Activated CD4-positive, alpha-beta T cell treated with anti-CD3 and anti-CD28 coated beads, Interleukin-2, amount 50 U/mL, for 4 hours (primary cell): ENCODE measurements at regions not wholly inside any gene's neighbourhood (a gene's known extent, or its start where the extent isn't known, plus 50 kb on each side); places are given as distances from the start of the nearest gene placed in this dataset.
"Not testable (repeated sequence)": the region's sequence is repeated elsewhere in the genome, so short reads cannot be mapped to it uniquely, and the experiment has no call there.

ENCODE experiments used
- DNase-seq, 2 experiments: peaks; one replicate each; pipeline ENCODE4 v3.0.0-alpha.2; 2020

DNA sequence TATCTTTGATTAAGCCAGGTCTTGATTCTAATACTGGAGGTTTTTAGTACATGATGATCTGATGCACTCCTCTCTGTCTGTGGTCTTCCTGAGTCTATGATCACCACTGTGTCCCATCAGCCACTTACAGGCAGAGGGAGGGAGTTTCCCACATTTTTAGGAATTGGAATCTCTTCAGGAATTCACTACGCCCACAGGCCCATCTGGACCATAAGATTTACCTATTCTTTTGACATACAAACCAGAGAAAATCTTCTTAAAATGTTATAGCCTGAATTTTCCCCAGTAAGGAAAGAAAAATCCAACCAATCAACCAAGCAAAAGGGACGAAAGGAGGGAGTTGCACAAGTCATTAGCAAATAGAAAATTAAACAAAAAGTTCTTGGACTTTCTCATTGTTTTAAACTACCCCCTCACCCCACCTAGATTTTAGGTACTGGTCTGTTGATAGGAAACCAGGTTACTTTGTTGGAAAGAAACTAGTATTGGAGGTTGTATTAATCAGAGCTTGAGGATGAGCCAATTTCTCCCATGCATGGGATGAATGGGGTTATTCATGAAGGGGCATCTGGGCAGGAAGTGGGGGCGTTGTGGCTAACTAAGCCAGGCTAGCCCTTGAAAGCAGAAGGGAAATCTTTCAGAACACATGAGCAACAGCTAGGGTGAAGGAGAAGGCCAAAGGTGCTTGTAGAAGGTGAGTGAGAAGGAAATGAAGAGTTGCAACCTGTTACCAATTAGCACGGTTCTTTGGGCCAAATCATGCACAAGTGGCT lies 328.2 kb upstream of the MEX3C start:
- DNase-seq, result no peak

DNA sequence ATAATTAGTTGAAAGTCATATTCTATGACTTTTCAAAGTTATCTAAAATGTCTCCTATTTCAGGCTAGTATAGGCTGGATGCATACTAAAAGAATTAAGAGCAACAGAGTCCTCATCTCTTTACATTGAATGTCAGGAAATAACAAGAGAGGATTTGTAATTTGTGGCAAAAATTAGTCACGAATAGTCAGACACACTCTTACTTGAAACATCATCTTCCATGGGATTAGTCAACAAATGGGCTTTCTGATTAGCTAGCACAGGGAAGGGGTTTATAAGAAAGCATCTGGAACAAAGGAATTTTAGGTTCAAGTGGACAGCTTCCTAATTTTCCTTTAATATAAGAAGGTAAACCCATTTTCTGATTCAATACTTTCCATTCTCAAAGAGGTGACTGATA lies 330.3 kb upstream of the MEX3C start:
- no peak for DNase-seq

DNA sequence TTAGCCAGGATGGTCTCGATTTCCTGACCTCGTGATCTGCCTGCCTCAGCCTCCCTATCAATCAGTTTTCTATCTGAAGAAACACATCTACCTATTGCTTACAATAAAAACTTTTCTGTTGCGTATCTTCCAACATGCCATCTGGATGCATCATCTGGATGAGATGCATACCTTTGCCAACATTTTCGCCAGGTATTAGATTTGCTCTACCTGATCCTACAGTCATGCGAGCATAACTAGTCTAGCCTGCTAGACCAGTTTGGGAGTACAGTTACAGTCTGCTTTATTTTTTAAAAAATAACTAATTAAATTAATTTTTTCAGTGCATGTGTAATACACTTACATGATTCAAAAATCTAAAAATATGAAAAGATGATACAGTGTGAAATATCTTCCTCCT lies 334.0 kb upstream of the MEX3C start:
- no peak for DNase-seq

DNA sequence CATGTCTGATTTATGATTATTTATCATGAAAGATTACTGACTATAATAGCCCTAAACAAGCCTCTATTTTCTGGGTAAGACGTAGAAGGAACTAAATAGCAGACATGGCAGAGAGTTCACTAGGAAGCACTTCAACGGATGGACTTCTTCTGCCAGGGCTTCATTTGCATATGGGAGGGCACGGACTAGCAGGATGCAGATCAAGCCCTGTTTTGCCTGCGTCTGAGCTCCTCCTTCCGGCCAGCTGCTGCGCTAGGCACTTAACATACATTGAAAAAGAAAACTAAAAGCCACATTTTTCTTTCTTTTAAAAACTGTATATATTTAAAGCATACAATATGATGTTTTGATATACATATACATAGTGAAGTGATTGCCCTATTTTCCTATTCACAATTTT lies 340.0 kb upstream of the MEX3C start:
- no peak for DNase-seq

DNA sequence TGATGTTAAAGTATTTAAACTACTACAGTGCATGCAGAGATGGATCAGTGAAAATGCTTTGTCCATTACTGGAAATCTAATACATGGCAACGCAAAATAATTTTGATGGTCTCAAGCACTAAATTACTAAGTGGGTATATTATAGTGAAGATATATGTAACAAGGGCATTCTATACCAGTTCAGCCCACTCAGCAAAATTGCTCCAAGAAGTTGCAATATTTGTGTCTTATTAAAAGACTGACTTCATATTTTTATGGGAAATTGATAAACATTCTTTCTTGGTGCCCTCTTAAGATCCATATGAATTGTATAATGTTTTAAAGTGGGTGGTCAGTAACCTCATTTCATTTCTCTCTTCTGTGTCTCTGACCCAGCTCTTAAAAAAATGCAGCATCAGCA lies 343.1 kb upstream of the MEX3C start:
- no peak for DNase-seq

DNA sequence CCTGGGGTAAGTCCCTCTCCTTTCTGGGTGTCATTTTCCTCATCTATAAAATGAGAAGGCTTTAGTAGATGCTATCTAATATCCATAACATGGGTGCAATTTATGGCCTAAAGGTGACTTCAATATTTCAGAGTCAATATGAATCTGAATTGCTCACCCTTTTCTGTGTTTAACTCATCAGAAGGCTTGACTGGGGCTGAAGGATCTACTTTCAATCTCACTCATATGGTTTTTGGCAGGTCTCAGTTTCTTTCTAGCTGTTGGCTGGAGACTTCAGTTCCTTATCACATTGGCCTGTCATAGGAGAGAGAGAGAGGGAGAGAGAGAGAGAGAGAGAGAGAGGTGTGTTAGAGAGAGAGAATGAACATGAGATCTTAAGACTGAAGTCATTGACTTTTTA lies 343.7 kb upstream of the MEX3C start:
- DNase-seq, result no peak

DNA sequence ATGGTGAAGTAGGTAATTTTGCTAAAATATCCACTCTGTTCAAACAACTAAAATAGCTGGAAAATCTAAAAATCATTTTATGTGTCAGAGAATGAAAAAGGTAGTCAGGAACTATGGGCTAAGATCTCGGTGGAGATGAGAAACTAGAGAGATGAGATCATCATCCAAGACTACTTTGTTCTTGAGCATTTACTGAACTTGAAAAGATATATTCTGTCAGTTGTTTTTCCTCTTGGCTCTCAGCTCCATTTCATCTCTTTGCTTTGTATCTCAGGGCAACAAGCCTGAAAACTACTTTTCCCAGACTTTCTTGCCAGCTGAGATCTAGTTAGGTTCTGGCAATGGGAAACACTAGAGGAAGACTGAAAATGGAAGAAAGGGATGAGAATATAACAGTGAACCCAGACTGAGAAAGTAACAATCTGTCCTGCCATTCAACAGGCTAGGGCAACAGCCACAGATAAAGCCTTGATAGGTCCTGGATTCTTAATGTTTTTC lies 346.2 kb upstream of the MEX3C start:
- DNase-seq, result no peak

DNA sequence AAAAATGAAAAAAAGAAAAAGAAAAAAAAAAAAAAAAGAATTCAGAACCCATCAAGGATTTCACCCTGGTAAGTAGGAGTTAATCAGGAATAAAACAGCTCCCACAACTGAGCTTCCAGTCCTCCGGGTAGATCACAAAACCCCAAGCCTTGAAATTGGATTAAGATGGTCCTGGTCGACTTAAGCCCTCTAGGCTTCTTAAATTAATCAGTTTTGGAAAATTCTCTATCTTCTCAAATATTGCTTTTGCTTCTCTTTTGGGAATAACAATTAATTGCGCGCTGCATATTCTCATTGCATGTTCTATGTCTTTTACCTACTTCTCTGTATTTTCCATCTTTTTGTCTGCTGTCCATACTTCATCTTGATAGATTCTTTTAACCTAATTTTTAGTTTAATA lies 348.0 kb upstream of the MEX3C start:
- DNase-seq, result no peak

DNA sequence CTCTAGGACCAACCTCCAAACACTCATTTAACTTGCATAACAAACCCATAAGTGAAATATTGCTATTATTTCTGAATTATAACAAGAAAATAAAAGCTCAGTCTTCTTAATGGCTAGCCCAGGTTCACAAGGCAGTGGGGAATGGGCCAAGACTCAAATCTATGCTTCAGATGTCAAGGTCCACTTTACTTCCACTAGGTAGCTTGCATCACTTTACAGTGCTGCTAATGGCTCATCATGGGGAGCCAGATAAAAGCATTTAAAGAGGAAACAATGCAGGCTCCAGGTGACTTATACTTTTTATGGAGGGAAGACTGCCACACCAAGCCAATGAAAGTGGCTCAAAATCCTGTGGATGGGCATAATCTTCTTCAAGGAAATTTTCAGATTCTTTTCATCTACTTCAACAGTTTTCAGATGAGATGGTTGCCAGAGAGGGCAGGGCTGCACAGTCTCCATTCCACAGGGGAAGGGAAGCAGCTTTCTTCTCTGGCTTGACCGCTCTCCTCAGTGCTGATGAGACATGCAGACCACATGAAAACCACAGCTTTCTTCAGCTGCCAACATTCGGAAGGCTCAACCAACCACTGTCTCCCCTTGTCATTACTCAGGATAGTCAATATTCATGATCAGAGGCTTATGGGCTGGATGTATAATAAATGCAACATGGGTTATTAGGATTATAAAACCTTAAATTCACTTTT lies 361.9 kb upstream of the MEX3C start:
- no peak for DNase-seq

DNA sequence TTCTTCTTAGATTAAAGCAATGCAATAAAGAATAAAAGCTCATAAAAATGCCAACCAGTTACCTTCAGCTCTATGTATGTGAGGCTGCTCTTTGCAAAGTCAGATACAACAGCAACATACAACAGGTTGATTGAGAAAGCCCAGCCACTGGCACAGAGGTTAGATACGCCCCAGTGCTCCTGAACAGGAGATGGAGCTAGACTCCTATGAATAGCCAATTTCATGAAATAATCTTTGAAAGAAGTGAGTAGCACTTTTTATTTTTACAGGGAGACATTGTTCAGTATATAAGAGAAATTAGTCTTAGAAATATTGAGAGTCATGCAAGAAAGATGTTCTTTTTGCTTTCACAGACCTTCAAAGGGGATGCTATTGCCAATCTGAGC lies 362.4 kb upstream of the MEX3C start:
- DNase-seq, result no peak

DNA sequence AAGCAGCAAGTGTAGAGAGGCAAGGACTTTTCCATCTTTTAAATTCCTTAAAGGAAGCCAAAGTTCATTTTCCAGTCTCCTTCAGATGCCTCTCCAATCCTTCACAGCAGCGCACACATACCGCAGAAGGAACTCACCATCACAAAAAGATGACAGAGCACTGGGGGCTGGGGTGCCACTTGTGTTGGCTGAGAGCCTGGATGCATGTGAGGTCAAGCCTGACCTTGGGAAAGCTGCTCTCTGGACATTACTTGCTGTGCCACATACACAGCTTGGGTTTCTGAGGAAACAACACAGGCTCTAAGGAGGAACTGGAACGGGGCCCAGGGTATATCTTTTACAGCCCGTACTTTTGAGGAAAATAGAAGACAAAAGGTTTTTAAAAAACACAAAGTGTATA lies 364.3 kb upstream of the MEX3C start:
- DNase-seq, result no peak

DNA sequence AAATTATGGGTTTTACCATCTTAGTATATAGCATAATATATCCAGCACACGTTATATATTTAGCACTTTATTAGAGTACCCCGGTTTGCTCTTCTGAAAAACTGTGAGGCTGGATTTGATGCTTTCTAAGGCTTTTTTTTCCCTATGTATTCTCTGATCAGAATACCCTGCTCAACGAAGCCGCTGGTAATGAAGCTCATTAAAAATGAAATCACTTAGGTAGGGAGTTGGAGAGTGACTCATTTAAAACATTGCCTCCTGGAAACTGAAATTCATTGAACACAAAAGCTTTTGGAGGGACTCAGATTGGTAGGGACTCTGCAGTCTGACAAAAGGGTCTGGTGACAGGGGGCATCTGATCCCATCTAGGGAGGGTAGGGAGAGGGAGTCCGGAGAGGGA lies 365.4 kb upstream of the MEX3C start:
- DNase-seq, result no peak

DNA sequence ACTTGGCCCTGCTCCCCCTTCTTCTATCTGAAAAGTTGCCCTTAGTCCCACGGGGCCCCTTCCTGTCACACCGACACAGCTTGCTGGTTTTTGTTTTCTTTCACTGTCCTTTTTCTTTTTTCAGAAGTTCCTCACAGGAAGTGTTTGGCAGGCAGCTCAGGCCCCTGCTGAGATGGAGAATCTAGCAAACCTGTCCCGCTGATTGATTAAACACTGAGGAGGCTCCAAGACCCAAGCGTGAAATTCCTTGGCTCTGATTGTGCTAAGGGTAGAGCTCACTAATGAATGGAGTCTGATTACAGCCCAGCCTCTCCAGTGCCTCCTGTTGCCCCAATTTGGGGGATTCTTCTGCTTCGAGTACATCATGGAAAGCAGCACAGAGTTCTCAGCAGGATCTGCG lies 365.9 kb upstream of the MEX3C start:
- DNase-seq, result no peak

DNA sequence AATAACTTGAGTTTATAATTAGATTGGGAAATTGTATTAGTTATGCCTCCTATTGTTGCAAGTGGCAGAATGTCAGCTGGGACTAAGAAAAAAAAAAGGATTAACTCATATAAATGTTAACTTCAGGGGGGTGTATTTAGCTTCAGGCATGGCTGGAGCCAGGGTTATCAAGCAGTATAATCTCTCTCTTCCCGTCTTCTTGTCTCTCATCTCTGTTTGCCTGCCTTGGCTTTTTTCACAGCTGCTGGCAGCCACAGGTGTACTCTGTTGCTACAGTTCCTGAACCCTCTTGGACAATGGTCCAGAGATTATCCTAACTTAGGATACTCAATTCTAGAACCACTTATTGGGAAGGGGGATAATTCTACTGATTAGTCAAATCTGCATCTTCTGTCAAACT lies 370.7 kb upstream of the MEX3C start:
- no peak for DNase-seq

DNA sequence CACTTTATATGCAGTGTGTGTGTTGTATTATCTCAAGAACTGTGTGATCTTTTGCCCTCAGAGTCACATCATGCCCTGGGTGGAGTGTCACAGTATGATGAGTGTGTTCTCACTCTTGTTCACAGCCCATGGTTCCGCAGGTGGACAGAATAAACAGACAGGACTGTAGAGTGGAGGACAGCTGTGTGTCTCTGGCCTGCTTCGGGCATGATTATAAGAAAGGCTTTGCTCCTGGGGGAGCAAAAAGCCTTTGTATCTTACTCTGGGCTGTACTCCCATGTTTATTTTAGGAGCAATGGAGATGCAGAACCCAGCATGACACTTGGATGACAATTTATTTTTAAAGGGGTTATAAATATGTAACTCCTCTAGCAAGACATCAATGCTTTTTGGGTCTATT lies 371.7 kb upstream of the MEX3C start:
- no peak for DNase-seq

DNA sequence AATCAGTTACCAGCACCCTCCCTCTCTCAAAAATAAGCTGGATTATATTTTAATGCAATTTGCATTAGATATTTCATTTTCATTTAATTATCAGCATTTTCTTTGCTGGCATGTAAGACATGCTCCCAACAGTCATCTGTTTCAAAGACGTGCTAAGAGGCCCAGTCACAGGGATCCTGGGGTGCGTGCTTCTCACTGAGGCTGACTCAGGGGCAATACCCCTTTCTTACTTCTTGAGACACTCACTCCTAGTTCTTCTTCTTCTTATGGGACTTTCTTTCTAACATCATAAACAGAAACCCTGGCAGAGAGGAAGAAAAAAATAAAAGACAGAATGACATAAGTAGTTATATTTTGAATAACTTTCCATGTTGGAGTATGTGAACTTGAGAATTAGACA lies 372.1 kb upstream of the MEX3C start:
- no peak for DNase-seq

DNA sequence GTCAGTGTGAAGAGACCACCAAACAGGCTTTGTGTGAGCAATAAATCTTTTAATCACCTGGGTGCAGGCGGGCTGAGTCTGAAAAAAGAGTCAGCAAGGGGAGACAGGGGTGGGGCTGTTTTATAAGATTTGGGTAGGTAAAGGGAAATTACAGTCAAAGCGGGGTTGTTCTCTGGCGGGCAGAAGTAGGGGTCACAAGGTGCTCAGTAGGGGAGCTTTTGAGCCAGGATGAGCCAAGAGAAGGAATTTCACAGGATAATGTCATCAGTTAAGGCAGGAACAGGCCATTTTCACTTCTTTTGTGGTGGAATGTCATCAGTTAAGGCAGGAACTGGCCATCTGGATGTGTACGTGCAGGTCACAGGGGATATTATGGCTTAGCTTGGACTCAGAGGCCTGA lies 372.6 kb upstream of the MEX3C start:
- not testable (repeated sequence) for DNase-seq

DNA sequence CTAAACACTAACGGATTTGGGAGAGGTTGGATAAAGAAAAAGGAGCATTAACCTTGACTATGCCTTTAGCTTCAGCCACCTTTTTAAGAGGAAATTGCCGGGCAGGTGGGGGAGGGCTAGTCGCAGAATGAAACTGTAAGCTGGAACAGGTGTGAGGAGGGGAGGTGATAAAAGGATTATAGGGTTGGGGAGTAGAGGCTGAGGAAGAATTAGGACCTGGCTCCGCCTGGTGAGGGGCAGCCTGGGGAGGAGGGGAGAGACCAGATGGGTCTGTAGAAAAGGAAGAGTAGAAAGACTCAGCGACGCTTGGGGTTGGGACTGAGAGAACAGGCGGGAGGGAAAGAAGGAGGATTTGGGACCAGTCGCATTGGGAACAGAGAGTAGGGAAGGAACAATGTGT lies 376.4 kb upstream of the MEX3C start:
- not testable (repeated sequence) for DNase-seq

DNA sequence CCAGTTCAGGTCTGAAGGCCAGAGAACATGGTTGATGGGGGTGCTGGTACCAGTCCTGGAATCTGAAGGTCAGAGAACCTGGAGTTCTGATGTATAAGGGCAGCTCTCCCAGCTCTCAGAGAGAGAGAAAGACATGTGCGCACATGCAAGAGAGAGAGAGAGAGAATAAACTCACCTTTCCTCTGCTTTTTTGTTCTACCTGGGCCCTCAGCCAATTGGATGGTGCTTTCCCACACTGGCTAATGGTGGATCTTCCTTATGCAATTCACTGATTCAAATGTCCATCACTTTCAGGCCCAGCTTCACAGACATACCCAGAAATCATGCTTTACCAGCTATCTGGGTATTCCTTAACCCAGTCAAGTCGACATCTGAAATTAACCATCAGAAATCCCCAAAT lies 377.7 kb upstream of the MEX3C start:
- DNase-seq, result no peak

DNA sequence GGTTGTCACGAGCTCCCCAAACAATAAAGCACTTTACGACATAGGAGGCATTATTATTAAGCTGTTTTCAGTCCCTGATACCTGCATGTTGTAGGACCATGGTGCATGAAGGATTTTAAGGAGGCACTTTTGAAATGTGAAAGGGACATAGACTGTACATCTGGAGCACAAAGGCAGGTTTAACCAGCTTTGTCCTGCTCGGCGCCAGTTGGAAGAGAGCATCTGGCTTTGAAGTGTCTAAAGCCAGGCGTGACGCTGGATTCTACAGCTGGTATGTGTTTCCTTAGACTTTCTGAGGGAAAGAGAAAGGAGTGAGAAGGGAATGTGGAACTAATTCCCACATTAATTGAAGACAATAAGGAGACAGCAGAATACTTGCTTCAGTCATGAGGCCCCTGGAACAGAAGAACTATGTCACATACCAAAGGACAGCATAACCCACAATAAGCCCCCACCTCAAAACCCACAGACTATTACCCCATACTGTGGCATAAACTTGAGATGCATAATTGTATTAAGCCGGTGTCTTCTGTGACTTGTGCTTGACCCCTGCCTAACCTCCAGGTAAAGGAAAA lies 381.0 kb upstream of the MEX3C start:
- DNase-seq, result no peak

DNA sequence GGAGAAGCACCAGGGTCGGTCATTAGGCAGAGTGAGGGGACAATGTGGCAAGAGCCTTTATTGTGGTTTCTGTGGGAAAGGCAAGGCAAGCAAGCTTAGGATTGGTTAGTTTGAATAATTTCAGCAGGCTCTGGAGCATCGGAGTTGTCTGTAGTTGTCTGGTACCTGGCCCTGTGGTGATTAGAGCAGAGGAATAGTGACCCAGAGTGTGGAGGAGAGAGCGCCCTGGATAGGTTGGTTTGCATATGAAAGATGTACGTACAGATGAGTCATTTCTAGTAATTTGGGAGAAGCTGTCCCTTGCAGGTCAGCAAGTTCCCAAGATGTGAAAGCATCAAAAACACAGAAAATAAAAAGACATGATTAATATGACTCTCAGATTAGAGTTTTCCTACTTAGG lies 383.1 kb upstream of the MEX3C start:
- no peak for DNase-seq

DNA sequence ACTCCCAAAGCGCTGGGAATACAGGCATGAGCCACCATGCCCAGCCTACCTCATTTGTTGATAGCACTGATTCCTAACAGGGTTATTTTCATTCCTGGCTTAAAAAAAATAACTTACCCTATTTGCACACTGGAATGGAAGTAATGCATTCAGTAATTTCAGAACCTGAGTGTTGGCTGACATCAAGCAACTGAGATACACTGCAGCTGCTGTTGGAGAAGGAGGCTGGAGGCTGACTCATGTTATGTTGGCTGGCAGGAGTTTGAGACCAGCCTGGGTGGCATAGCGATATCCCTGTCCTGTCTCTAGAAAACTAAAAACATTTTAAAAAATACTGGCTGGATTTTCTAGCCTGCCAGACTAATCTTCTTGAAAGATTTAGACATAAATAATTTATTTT lies 385.1 kb upstream of the MEX3C start:
- DNase-seq, result no peak

DNA sequence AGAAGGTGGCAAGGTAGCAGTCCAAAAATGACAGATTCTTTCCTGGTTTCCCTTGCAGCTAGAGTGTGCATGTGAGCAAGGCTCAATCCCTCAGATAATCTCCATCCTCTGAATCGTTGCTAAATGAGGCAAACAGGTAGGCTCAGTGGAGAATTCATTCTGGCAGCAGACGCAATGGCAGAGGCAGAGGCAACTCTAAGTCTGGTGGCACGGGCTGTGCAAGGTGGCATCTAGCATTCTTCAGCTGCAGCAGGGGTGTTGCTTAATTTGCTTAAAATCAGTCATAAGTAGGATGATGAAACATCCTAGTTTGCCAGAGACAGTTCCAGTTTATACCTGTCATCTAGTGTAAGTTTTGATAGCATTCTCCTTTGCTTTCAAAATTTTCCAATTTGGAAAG lies 391.1 kb upstream of the MEX3C start:
- DNase-seq, result no peak

DNA sequence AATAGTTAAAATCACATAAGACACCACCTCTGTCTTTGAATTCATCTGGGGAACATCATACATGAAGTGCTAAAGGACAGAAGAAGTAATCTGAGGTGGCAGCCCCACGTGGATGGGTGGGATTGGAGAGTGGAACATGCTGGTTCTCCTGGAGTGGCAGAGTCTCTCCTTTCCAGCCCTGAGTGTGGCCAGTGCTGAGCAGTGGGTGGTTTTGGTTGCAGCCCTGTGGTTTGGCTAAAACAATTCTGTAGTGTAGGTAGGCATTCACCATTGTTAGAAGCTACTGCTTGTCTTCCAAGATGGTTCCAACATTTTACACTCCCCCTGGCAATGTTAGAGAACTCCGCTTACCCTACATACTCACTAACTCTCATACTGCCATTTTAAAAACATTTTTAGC lies 396.4 kb upstream of the MEX3C start:
- DNase-seq, result no peak
